GM12878 (cell line): ENCODE measurements at regions not wholly inside any gene's neighbourhood (a gene's known extent, or its start where the extent isn't known, plus 50 kb on each side); places are given as distances from the start of the nearest gene placed in this dataset.

Experiments
- ATAC-seq: fragments of 200-7000 bp; cut with Tn5 transposase; 3 replicates; pipeline ENCODE4 v1.9.1; 2020; ENCODE audit warnings: mild to moderate bottlenecking, moderate library complexity
- BruUV-seq: library from RNA; stranded (reverse); fragments of 400-500 nt; replicated peaks from 2 replicates; lab custom pipeline; 2021; lab: Mats Ljungman, UMichigan
- CTCF ChIA-PET: fragments of 300-600 bp; sonication (Branson Sonifier 250); formaldehyde crosslinking; extraction: SDS; loops from one replicate; lab custom pipeline; 2021; ENCODE audit warnings: inconsistent platforms; lab: Yijun Ruan, JAX
- POLR2A ChIA-PET: fragments of 350-600 bp; formaldehyde crosslinking; extraction: SDS; loops from one replicate; lab custom pipeline; 2021; ENCODE audit warnings: inconsistent platforms; lab: Charles Lee
- RAD21 ChIA-PET: fragments of 300-600 bp; sonication (Branson Sonifier 250); formaldehyde crosslinking; loops from one replicate; lab custom pipeline; 2023; ENCODE audit warnings: antibody characterized with exemption; ENCODE audit not compliant: unreplicated experiment; lab: Charles Lee
- SMC1A ChIA-PET: fragments of 300-600 bp; sonication (Branson Sonifier 250); formaldehyde crosslinking; loops from one replicate; lab custom pipeline; 2023; ENCODE audit not compliant: unreplicated experiment, uncharacterized antibody; lab: Charles Lee
- DNase-seq: peaks from one replicate; pipeline ENCODE4 v3.0.0-alpha.2; 2011; ENCODE audit warnings: low read depth, low spot score
- FAIRE-seq: peaks from 3 replicates; lab custom pipeline; 2011; peaks lifted over from hg19 to GRCh38; lab: Jason Lieb, UNC
- H2AFZ ChIP-seq: 2 replicates; pipeline ENCODE4 v1.6.0; 2011; ENCODE audit warnings: low read depth, low read length, control low read depth; ENCODE audit not compliant: control insufficient read depth
- H3K27ac ChIP-seq: 2 replicates; pipeline ENCODE4 v1.5.1; 2011; ENCODE audit warnings: control low read depth; ENCODE audit not compliant: control insufficient read depth, insufficient read depth
- H3K27me3 ChIP-seq, 2 experiments: replicated peaks in 1 of 2; 2 replicates each; pipeline versions ENCODE4 v1.6.0 to v1.6.1; 2011; ENCODE audit warnings: low read length in 1 of 2; ENCODE audit not compliant: control insufficient read depth in 2 of 2, insufficient read depth in 2 of 2
- H3K36me3 ChIP-seq, 2 experiments: 2 replicates each; pipeline ENCODE4 v1.5.1; 2011; ENCODE audit warnings: low read length in 1 of 2; ENCODE audit not compliant: control insufficient read depth in 2 of 2, insufficient read depth in 2 of 2
- H3K4me1 ChIP-seq: 2 replicates; pipeline ENCODE4 v1.6.1; 2011; ENCODE audit warnings: mild to moderate bottlenecking, low read length, moderate library complexity, mixed read lengths; ENCODE audit not compliant: control insufficient read depth, insufficient read depth
- H3K4me2 ChIP-seq: 2 replicates; pipeline ENCODE4 v1.6.0; 2011; ENCODE audit warnings: control low read depth; ENCODE audit not compliant: control insufficient read depth, insufficient read depth
- H3K4me3 ChIP-seq: fragments of 200-600 bp; sonication (generic); 2 replicates; pipeline ENCODE4 v1.5.1; 2016
- H3K79me2 ChIP-seq: 2 replicates; pipeline ENCODE4 v1.6.0; 2011; ENCODE audit warnings: low read length; ENCODE audit not compliant: control insufficient read depth, insufficient read depth
- H3K9ac ChIP-seq: 2 replicates; pipeline ENCODE4 v1.8.0; 2011; ENCODE audit warnings: low read length, control low read depth, mixed read lengths; ENCODE audit not compliant: control insufficient read depth, insufficient read depth
- H3K9me3 ChIP-seq: replicated peaks from 3 replicates; pipeline ENCODE4 v1.5.1; 2011; ENCODE audit warnings: mild to moderate bottlenecking, low read length; ENCODE audit not compliant: control insufficient read depth, insufficient read depth
- H4K20me1 ChIP-seq: 2 replicates; pipeline ENCODE4 v1.6.0; 2011; ENCODE audit not compliant: control insufficient read depth, insufficient read depth
- CHD4 ChIP-seq: fragments of 200-600 bp; sonication (generic); IDR thresholded peaks from 2 replicates; pipeline ENCODE4 v1.6.1; 2016; ENCODE audit warnings: mild to moderate bottlenecking
- JUND ChIP-seq: IDR thresholded peaks from 2 replicates; pipeline ENCODE4 v1.6.1; 2012; ENCODE audit warnings: low read depth, mild to moderate bottlenecking, low read length, improper control_type of control experiment, moderate library complexity
- MXI1 ChIP-seq: fragments of 150-350 bp; IDR thresholded peaks from 2 replicates; pipeline ENCODE4 v1.6.1; 2011; ENCODE audit warnings: low read depth, mild to moderate bottlenecking, inconsistent platforms, low read length, improper control_type of control experiment
- MYB ChIP-seq: fragments of 150-350 bp; IDR thresholded peaks from 2 replicates; pipeline ENCODE4 v1.6.1; 2014; ENCODE audit warnings: mild to moderate bottlenecking, low read depth, low read length, borderline replicate concordance
- SIN3A ChIP-seq: IDR thresholded peaks from 2 replicates; pipeline ENCODE4 v1.6.1; 2012; ENCODE audit warnings: low read depth, low read length, improper control_type of control experiment
- SMAD1 ChIP-seq: fragments of 450-650 bp; IDR thresholded peaks from 2 replicates; pipeline ENCODE4 v1.6.1; 2018; ENCODE audit warnings: mild to moderate bottlenecking, low read depth; ENCODE audit not compliant: partially characterized antibody
- SMC3 ChIP-seq: IDR thresholded peaks from 2 replicates; pipeline ENCODE4 v1.6.1; 2011; ENCODE audit warnings: low read length, improper control_type of control experiment, borderline replicate concordance
- SREBF1 ChIP-seq: IDR thresholded peaks from 2 replicates; pipeline ENCODE4 v1.6.1; 2012; ENCODE audit warnings: mild to moderate bottlenecking, low read length
- STAT1 ChIP-seq: fragments of 450-650 bp; conservative IDR thresholded peaks from 2 replicates; pipeline ENCODE4 v1.6.1; 2014; ENCODE audit warnings: antibody characterized with exemption, mild to moderate bottlenecking
- TCF7 ChIP-seq: IDR thresholded peaks from 2 replicates; pipeline ENCODE4 v1.6.1; 2014; ENCODE audit warnings: antibody characterized with exemption, borderline replicate concordance
- WRNIP1 ChIP-seq: IDR thresholded peaks from 2 replicates; pipeline ENCODE4 v1.6.1; 2011; ENCODE audit warnings: low read depth, low read length, improper control_type of control experiment, borderline replicate concordance
- whole genome bisulfite sequencing: methylation state at CpG from one replicate; pipeline ENCODE4 v1.1.6; 2016; ENCODE audit warnings: low lambda C conversion rate; ENCODE audit not compliant: insufficient replicate concordance, insufficient coverage; ENCODE audit errors: missing lambda C conversion rate; 5-methylcytosine and 5-hydroxymethylcytosine counted together
- in situ Hi-C: fragments of 300-500 bp; cut with MboI; formaldehyde crosslinking; loops from 9 replicates; pipeline ENCODE4 v1.14.3; 2018; ENCODE audit warnings: mixed read lengths
- intact Hi-C: fragments of 100-400 bp; cut with micrococcal nuclease; formaldehyde crosslinking; loops from one replicate; pipeline ENCODE4 v1.14.2; 2022; ENCODE audit not compliant: unreplicated experiment
- TF ChIP-seq, protein P1 (sequence below): fragments of 450-650 bp; IDR thresholded peaks from 2 replicates; pipeline ENCODE4 v1.6.1; 2017; ENCODE audit warnings: borderline replicate concordance
- TF ChIP-seq, protein P2 (sequence below): IDR thresholded peaks from 2 replicates; pipeline ENCODE4 v1.6.1; 2011; ENCODE audit warnings: borderline replicate concordance, low read depth, mild to moderate bottlenecking, moderate library complexity, mixed read lengths, low read length; ENCODE audit not compliant: insufficient read depth; ENCODE audit errors: extremely low read length

DNA sequence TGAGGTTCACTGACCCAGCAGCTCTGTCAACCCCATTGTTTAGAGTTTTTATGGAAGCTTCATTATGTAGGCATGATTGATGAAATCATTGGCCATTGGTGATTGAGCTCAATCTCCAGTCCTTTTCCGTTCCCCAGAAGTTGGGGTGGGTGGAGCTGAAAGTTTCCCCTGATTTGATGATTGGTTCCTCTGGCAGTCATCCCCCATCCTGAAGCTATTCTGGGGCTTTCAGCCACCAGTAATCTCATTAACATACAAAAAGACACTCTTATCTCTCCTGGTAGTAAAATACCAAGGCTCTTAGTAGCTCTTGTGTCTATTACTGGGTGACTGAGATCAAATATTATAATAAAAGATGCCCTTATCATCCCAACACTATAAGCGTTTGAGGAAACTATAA is 67.1 kb downstream of the TANC2 start:
- Histone ChIP-seq H3K4me1 (no peaks in the 10 kb centered on the region), H3K4me2 (no peak overlapping the region), H3K9ac (no peak overlapping the region), H3K79me2 (no peaks in the 10 kb centered on the region), H3K4me3 (no peak overlapping the region), H4K20me1 (no peaks in the 10 kb centered on the region), H3K27me3 (no peaks in the 10 kb centered on the region), H2AFZ (no peak overlapping the region), H3K9me3 (no peaks in the 10 kb centered on the region), H3K36me3 (no peaks in the 10 kb centered on the region), H3K27ac (no peak overlapping the region)
- in situ Hi-C loops (no loop called here), intact Hi-C loops (no loop called here)
- ChIA-PET CTCF (interaction anchor here (0.7 kb wide), 1 partner anchor 92 kb away, joined by 4 read pairs; no protein-coding TSS in a partner anchor), POLR2A (no interaction called here), SMC1A (no interaction called here), RAD21 (no interaction called here)
- DNase-seq (no peak), ATAC-seq (no peak), FAIRE-seq (no peak)
- no TSS peak for BruUV-seq
- no peak for TF ChIP-seq TCF7
- WGBS: 73% methylated on average over 2 of the region's 2 CpGs

DNA sequence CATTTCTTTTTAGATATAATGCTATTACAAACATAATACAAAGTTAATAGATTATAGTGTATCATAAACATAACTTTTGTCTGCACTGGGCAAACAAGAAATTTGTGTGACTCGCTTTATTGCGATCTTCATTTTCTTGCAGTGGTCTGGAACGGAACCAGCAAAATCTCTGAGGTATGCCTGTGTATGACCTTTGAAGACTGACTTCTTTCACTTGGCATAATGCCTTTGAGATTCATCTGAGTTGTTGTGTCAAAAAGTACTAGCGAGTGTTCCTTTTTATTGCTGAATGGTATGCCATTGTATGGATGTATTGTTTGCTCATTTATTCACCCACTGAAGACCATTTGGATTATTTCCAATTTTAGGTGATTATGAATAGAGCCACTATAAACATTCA is 69.2 kb downstream of the TANC2 start:
- DNase-seq (no peak), ATAC-seq (no peak), FAIRE-seq (no peak)
- Histone ChIP-seq H3K9me3 (no peaks in the 10 kb centered on the region), H3K79me2 (no peaks in the 10 kb centered on the region), H3K4me2 (no peak overlapping the region), H3K4me1 (no peaks in the 10 kb centered on the region), H3K36me3 (no peaks in the 10 kb centered on the region), H3K27me3 (no peaks in the 10 kb centered on the region), H2AFZ (no peak overlapping the region), H3K4me3 (no peak overlapping the region), H4K20me1 (no peaks in the 10 kb centered on the region), H3K9ac (no peak overlapping the region), H3K27ac (no peak overlapping the region)
- intact Hi-C loops: no loop called here
- in situ Hi-C loops: no loop called here
- SMC1A ChIA-PET: no interaction called here
- POLR2A ChIA-PET: no interaction called here
- 63% methylated on average over 4 of the region's 4 CpGs for WGBS
- TF ChIP-seq STAT1 (no peak), TCF7 (no peak), WRNIP1 (no peak), MYB (no peak), SMAD1 (no peak), SREBF1 (no peak), MXI1 (no peak), SMC3 (no peak), SIN3A (no peak), CHD4 (no peak), JUND (no peak)
- TF ChIP-seq, protein P1, sequence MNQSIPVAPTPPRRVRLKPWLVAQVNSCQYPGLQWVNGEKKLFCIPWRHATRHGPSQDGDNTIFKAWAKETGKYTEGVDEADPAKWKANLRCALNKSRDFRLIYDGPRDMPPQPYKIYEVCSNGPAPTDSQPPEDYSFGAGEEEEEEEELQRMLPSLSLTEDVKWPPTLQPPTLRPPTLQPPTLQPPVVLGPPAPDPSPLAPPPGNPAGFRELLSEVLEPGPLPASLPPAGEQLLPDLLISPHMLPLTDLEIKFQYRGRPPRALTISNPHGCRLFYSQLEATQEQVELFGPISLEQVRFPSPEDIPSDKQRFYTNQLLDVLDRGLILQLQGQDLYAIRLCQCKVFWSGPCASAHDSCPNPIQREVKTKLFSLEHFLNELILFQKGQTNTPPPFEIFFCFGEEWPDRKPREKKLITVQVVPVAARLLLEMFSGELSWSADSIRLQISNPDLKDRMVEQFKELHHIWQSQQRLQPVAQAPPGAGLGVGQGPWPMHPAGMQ: no peak
- TF ChIP-seq, protein P2, sequence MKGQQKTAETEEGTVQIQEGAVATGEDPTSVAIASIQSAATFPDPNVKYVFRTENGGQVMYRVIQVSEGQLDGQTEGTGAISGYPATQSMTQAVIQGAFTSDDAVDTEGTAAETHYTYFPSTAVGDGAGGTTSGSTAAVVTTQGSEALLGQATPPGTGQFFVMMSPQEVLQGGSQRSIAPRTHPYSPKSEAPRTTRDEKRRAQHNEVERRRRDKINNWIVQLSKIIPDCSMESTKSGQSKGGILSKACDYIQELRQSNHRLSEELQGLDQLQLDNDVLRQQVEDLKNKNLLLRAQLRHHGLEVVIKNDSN: no peak
- RAD21 ChIA-PET: no interaction called here
- CTCF ChIA-PET: no interaction called here
- no TSS peak for BruUV-seq
